GM23338 (cell line): ENCODE measurements at regions not wholly inside any gene's neighbourhood (a gene's known extent, or its start where the extent isn't known, plus 50 kb on each side); places are given as distances from the start of the nearest gene placed in this dataset.

Experiments used
- ATAC-seq: fragments of 200-7000 bp; cut with Tn5 transposase; 3 replicates; pipeline ENCODE4 v1.9.1; 2020
- DNase-seq: peaks from one replicate; pipeline ENCODE4 v3.0.0-alpha.2; 2015; ENCODE audit warnings: low spot score
- H2AFZ ChIP-seq: fragments of 200-600 bp; sonication (generic); 2 replicates; pipeline ENCODE4 v1.8.0; 2016; ENCODE audit warnings: antibody characterized with exemption, mild to moderate bottlenecking, moderate library complexity
- H3F3A ChIP-seq: fragments of 200-600 bp; sonication (generic); replicated peaks from 2 replicates; pipeline ENCODE4 v1.8.0; 2017; ENCODE audit warnings: antibody characterized with exemption, mixed run types, low read depth
- H3K27ac ChIP-seq: fragments of 200-600 bp; sonication (generic); 2 replicates; pipeline ENCODE4 v1.6.1; 2016; ENCODE audit warnings: low read depth
- H3K27me3 ChIP-seq: fragments of 200-600 bp; sonication (generic); 2 replicates; pipeline ENCODE4 v1.8.0; 2016; ENCODE audit warnings: mild to moderate bottlenecking, mixed run types, moderate library complexity; ENCODE audit not compliant: insufficient read depth
- H3K36me3 ChIP-seq: fragments of 200-600 bp; sonication (generic); 2 replicates; pipeline ENCODE4 v1.8.0; 2016; ENCODE audit warnings: mild to moderate bottlenecking; ENCODE audit not compliant: insufficient read depth
- H3K4me1 ChIP-seq: fragments of 200-600 bp; sonication (generic); 2 replicates; pipeline ENCODE4 v1.8.0; 2016; ENCODE audit warnings: mild to moderate bottlenecking, moderate library complexity; ENCODE audit not compliant: insufficient read depth
- H3K4me2 ChIP-seq: fragments of 200-600 bp; sonication (generic); 2 replicates; pipeline ENCODE4 v1.7.1; 2017; ENCODE audit warnings: mixed run types
- H3K4me3 ChIP-seq: fragments of 200-600 bp; sonication (generic); 2 replicates; pipeline ENCODE4 v1.6.1; 2016; ENCODE audit warnings: mixed run types
- H3K79me2 ChIP-seq: fragments of 200-600 bp; sonication (generic); replicated peaks from 2 replicates; pipeline ENCODE4 v1.8.0; 2017; ENCODE audit warnings: mild to moderate bottlenecking; ENCODE audit not compliant: insufficient read depth
- H3K9me2 ChIP-seq: fragments of 200-600 bp; sonication (generic); 2 replicates; pipeline ENCODE4 v1.8.0; 2017; ENCODE audit not compliant: insufficient read depth
- H4K20me1 ChIP-seq: fragments of 200-600 bp; sonication (generic); replicated peaks from 2 replicates; pipeline ENCODE4 v1.8.0; 2017; ENCODE audit warnings: mild to moderate bottlenecking; ENCODE audit not compliant: insufficient read depth
- H3K27ac Mint-ChIP-seq: 2 replicates; pipeline ENCODE4 v1.8.0; 2020; ENCODE audit warnings: inconsistent platforms, mild to moderate bottlenecking, moderate library complexity, mixed read lengths
- H3K27me3 Mint-ChIP-seq: 3 replicates; pipeline ENCODE4 v1.8.0; 2022; ENCODE audit warnings: low read depth, mild to moderate bottlenecking, moderate library complexity, mixed read lengths, inconsistent platforms; ENCODE audit not compliant: insufficient read depth, poor library complexity
- H3K36me3 Mint-ChIP-seq: 3 replicates; pipeline ENCODE4 v1.8.0; 2021; ENCODE audit warnings: low read depth, mild to moderate bottlenecking, inconsistent platforms, moderate library complexity, mixed read lengths
- H3K4me1 Mint-ChIP-seq: 3 replicates; pipeline ENCODE4 v1.8.0; 2020; ENCODE audit warnings: mild to moderate bottlenecking, inconsistent platforms, mixed read lengths
- H3K4me3 Mint-ChIP-seq: 3 replicates; pipeline ENCODE4 v1.8.0; 2021; ENCODE audit warnings: moderate library complexity, mild to moderate bottlenecking, inconsistent platforms, mixed read lengths
- H3K9me3 Mint-ChIP-seq: 3 replicates; pipeline ENCODE4 v1.8.0; 2020; ENCODE audit warnings: moderate library complexity, mild to moderate bottlenecking, inconsistent platforms, mixed read lengths
- CREB1 ChIP-seq: fragments of 250-450 bp; sonication (Bioruptor Pico); IDR thresholded peaks from 2 replicates; pipeline ENCODE4 v1.5.0; 2020; ENCODE audit warnings: low read depth, mild to moderate bottlenecking, moderate library complexity
- CTCF ChIP-seq, 2 experiments: fragments of 200-600 bp in 1 of 2; sonication (generic) in 1 of 2; conservative IDR thresholded peaks; 2 replicates each; pipeline versions ENCODE4 v1.5.1 to v1.6.1; 2016 to 2017; ENCODE audit warnings: antibody characterized with exemption in 2 of 2, low read depth in 2 of 2, mild to moderate bottlenecking in 2 of 2, moderate library complexity in 1 of 2
- ETS1 ChIP-seq: IDR thresholded peaks from 2 replicates; pipeline ENCODE4 v1.6.1; 2016; ENCODE audit warnings: antibody characterized with exemption
- EZH2 ChIP-seq: fragments of 200-600 bp; sonication (generic); IDR thresholded peaks from one replicate; pipeline ENCODE4 v1.8.0; 2017; ENCODE audit warnings: antibody characterized with exemption, mild to moderate bottlenecking, low read depth; ENCODE audit not compliant: unreplicated experiment
- EZH2phosphoT487 ChIP-seq: fragments of 200-600 bp; sonication (generic); IDR thresholded peaks from one replicate; pipeline ENCODE4 v1.8.1; 2018; ENCODE audit warnings: antibody characterized with exemption; ENCODE audit not compliant: unreplicated experiment
- JUNB ChIP-seq: IDR thresholded peaks from one replicate; pipeline ENCODE4 v1.6.1; 2016; ENCODE audit warnings: antibody characterized with exemption; ENCODE audit not compliant: unreplicated experiment
- NANOG ChIP-seq: IDR thresholded peaks from 2 replicates; pipeline ENCODE4 v1.6.1; 2016; ENCODE audit warnings: antibody characterized with exemption, borderline replicate concordance
- POLR2AphosphoS5 ChIP-seq: IDR thresholded peaks from 2 replicates; pipeline ENCODE4 v1.6.1; 2016; ENCODE audit warnings: antibody characterized with exemption, low read depth
- REST ChIP-seq: IDR thresholded peaks from one replicate; pipeline ENCODE4 v1.6.1; 2018; ENCODE audit warnings: antibody characterized with exemption; ENCODE audit not compliant: unreplicated experiment
- STAT1 ChIP-seq: IDR thresholded peaks from one replicate; pipeline ENCODE4 v1.6.1; 2016; ENCODE audit warnings: antibody characterized with exemption; ENCODE audit not compliant: unreplicated experiment
- ZNF114 ChIP-seq: fragments of 250-450 bp; sonication (Bioruptor Pico); IDR thresholded peaks from 2 replicates; pipeline ENCODE4 v1.5.0; 2020; ENCODE audit warnings: mild to moderate bottlenecking, moderate library complexity
- ZNF331 ChIP-seq: fragments of 250-450 bp; sonication (Bioruptor Pico); IDR thresholded peaks from 2 replicates; pipeline ENCODE4 v1.5.0; 2020; ENCODE audit warnings: low read depth, mild to moderate bottlenecking, moderate library complexity
- ZNF462 ChIP-seq: fragments of 250-450 bp; sonication (Bioruptor Pico); IDR thresholded peaks from 2 replicates; pipeline ENCODE4 v1.5.0; 2020; ENCODE audit warnings: mild to moderate bottlenecking, moderate library complexity

- H3K27ac Mint-ChIP-seq, result no peak overlapping the region
- H3K4me1 Mint-ChIP-seq, result no peaks in the 10 kb centered on the region
- Histone ChIP-seq H2AFZ (no peak overlapping the region), H4K20me1 (no peaks in the 10 kb centered on the region), H3K27me3 (no peaks in the 10 kb centered on the region), H3K79me2 (no peaks in the 10 kb centered on the region), H3K9me2 (no peaks in the 10 kb centered on the region), H3F3A (no peaks in the 10 kb centered on the region), H3K4me3 (no peak overlapping the region), H3K4me2 (no peak overlapping the region), H3K36me3 (no peaks in the 10 kb centered on the region; the same call in 1 of the 2 replicates), H3K4me1 (no peaks in the 10 kb centered on the region), H3K27ac (no peak overlapping the region)
- DNase-seq (no peak), ATAC-seq (no peak)
- TF ChIP-seq POLR2AphosphoS5, result no peak
- TF ChIP-seq EZH2, result no peak
- no peak for TF ChIP-seq ZNF331 (CRISPR knock-in tag)
- no peak for TF ChIP-seq CREB1 (CRISPR knock-in tag)
- TF ChIP-seq STAT1, result no peak
- TF ChIP-seq REST, result no peak
- no peak for TF ChIP-seq ZNF462 (CRISPR knock-in tag)
- TF ChIP-seq EZH2phosphoT487, result no peak
- no peak for TF ChIP-seq CTCF (conservative IDR thresholded peaks at IDR 0.05; ENCODE audit: low read depth in 2 of 2)
- no peak for TF ChIP-seq ETS1
- TF ChIP-seq NANOG, result no peak
- TF ChIP-seq JUNB, result no peak
- no peak for TF ChIP-seq ZNF114
- H3K36me3 Mint-ChIP-seq, result peaks cover 23% of the 10 kb centered on the region
- H3K27me3 Mint-ChIP-seq, result no peaks in the 10 kb centered on the region
- no peak overlapping the region for H3K4me3 Mint-ChIP-seq
- H3K9me3 Mint-ChIP-seq, result peaks cover 54% of the 10 kb centered on the region
Measured at GRCh38 chr11:42273977-42274376, 814.5 kb upstream of the LRRC4C start.
